GM18909 (cell line): ENCODE measurements at regions not wholly inside any gene's neighbourhood (a gene's known extent, or its start where the extent isn't known, plus 50 kb on each side); places are given as distances from the start of the nearest gene placed in this dataset.
A peak's percentile ranks its signal among the peaks of the same experiment; 100 is the strongest.
"Not testable (repeated sequence)": the region's sequence is repeated elsewhere in the genome, so short reads cannot be mapped to it uniquely, and the experiment has no call there.

Experiments
- ATAC-seq: cut with Tn5 transposase; IDR thresholded peaks from one replicate; pipeline ENCODE4 v1.9.1; 2021; ENCODE audit warnings: mild to moderate bottlenecking; ENCODE audit not compliant: unreplicated experiment, poor library complexity

- not testable (repeated sequence) for ATAC-seq
Observed at GRCh38 chr2:87498854-87499238, 249.0 kb upstream of the PLGLB2 start.

DNA sequence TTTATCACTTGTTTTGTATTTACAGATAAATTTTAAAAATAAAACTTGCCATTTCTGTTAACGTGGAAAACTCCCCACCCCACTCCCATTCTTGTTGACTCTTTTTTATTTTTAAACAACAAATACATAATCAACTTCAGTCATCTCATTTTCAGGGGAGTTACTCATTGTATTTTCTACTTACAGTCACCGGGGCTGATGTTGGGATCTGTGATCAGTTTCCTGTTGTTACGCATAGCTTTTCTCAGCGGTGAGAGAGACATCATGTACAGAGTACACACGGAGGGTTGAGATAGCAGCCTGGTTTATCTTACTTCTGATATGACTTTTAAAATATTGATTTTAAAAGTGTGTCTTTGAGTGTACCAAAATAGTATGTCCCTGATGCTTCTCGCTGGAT lies 248.0 kb upstream of the PLGLB2 start:
- ATAC-seq = not testable (repeated sequence)

DNA sequence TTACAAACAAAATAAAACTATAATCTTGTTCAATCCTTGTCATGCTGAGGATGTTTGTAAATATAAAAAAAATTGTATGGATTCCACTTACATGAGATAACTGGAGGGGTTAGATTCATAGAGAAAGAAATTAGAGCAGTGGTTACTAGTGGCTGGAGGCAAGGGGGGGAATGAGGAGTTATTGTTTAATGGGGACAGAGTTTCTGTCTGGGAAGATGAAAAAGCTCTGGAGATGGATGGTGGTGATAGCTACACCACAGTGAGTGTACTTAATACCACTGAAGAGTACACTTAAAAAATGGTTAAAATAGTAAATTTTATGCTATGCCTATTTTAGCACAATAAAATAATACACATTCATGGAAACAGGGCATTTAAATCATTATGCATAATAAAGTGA lies 247.5 kb upstream of the PLGLB2 start:
- not testable (repeated sequence) for ATAC-seq

DNA sequence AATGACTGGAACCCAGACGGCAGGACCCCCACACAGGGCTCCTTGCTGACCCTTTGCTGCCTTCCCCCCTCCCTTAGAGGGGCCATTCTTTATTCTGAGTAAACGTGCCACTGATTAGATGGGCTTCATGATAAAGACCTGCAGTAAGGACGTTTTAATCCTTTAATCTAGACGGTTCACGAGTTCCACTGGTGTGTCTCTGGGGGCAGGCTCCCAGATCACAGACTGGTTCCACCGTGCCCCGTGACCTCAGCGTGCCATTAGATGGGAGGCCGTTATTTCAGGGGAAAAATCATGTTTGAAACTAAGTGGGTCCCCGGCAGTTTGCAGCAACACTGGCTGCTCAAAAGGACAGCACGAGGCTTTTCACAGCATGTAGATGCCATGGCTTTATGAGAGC lies 246.9 kb upstream of the PLGLB2 start:
- ATAC-seq = not testable (repeated sequence)

DNA sequence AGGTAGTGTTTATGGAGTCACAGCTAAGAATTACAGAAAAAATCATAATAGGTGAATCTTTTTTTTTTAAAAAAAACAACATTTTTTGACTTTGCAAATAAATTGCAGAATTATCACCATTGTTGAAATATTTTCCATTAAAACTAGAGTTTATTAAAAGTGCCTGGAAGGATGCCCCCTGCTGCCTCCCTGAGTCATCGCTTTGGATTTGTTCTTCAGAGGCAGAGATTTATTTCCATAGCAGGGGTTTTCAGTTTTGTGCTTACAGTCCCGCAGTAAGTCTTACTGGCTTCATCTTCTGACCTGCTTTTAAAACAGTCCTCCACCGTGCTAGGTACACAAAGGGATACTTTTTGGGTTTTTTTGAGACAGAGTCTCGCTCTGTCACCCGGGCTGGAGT lies 244.9 kb upstream of the PLGLB2 start:
- not testable (repeated sequence) for ATAC-seq

DNA sequence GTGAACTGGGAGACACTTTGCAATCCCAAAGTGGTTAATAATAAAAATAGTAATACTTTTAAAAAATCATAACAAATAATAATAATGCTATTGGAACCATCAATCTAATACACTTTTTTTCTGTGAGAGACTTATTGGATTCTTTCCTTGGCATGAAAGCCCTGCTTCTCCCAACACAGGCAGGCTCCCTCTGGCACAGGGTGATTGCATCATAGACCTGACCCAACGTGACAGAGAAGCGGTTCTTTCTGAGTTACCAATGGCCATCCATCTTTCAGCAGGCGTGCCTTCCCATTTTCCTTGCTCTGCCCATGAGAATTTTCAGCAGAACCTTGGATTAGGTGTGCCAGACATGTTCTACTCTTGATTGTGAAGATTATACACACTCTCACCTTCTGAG lies 242.6 kb upstream of the PLGLB2 start:
- not testable (repeated sequence) for ATAC-seq

- not testable (repeated sequence) for ATAC-seq
Observed at GRCh38 chr2:87505909-87506308, 242.0 kb upstream of the PLGLB2 start.

GRCh38 chr2:87507378-87508348 lies 240.2 kb upstream of the PLGLB2 start:
- not testable (repeated sequence) for ATAC-seq

DNA sequence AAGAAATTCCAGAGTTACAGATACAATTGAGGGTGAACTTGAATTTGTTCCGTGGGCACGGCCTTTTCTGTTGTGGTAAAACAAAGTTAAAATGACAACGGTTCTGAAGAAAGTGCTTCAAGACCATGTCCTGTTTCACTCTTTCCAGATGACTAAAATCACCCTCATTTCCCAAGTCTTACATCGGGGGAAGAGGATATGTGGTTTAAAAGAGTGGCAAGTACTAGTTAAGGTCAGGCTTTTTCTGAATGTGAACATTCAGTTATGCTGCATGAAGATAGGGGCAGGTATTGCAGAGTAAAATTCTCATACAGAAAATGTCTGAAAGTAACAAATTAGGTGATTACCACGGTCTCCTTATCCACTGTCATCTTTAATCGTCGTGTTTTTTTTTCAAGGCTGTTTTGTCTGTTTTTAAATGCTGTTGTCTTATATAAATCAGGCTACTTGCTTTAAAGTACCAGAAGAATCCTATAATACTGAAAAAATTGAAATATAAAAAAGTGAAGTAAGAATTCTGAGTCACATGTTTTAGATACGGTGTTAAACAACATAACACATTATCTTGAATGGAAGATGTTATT lies 236.6 kb upstream of the PLGLB2 start:
- ATAC-seq = not testable (repeated sequence)

DNA sequence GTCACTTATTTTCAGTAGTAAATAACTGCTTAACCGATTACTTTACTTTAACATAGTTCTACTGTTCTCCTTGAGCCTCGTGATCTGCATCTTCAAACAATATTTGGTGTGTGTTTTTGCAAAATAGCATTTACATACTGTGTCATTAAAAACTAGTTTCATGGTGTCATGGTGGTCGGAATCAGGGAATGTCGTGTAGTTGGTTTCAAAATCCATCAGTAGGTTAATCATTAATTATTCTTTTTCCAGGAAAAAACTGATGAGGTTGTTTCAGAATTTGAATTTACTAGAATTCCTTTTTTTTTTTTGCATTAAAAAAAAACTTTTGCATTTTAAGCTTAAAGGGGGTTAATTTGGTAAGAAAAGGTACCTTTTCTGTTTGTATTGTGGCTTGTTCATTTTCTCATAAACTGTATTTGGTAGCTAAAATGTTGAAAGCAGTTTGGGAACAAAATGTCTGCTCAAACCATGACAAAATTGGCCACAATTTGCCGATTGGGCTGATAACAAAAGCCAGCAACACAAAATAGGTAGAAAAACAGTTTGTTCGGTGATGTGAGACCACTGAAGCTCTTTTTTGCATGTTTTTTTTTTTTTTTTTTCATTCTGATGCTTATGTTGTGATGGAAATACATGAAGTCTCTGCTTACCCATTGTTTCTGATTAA lies 234.9 kb upstream of the PLGLB2 start:
- not testable (repeated sequence) for ATAC-seq

- ATAC-seq = peak; percentile 76
Observed at GRCh38 chr2:87514034-87514433, 233.9 kb upstream of the PLGLB2 start.

DNA sequence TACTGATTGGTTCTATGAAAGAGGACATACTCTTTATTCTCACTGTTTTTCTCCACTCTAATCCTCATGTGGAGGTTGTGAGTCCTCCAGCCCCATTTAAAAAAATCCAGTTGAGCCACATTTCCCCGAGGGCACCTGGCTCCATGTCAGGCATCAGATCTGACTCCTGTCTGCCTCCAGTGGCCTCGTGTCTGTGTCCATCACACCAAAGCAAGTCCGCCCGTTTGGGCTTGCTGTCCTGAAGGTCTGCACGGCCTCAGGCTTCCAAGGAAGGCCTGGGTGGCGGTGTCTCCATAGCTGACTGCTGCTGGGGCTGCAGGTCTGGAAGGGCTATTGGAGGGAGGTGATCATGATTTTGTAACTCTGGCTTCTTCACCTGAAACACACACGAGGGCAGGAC lies 233.4 kb upstream of the PLGLB2 start:
- ATAC-seq = not testable (repeated sequence)

GRCh38 chr2:87515226-87515625 lies 232.7 kb upstream of the PLGLB2 start:
- ATAC-seq = not testable (repeated sequence)

DNA sequence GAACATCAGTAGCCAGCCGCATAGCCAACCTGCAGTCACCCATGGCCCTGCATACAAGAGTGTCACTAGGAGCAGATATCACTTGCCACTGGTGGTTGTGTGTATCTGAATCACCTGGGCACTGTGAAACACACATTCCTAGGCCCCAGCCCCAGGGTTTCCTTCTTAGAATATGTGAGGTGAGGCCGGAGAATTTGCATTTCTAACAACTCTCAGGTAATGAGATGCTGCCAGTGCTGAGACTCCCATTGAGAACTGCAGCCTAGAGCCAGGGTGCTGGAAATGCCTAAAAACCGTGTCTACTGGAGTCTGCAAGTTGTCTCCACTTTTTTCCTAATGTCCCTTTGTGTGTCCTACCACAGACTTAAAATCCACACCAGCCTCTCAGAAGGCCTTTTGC lies 232.0 kb upstream of the PLGLB2 start:
- not testable (repeated sequence) for ATAC-seq

GRCh38 chr2:87516369-87516967 lies 231.4 kb upstream of the PLGLB2 start:
- not testable (repeated sequence) for ATAC-seq

DNA sequence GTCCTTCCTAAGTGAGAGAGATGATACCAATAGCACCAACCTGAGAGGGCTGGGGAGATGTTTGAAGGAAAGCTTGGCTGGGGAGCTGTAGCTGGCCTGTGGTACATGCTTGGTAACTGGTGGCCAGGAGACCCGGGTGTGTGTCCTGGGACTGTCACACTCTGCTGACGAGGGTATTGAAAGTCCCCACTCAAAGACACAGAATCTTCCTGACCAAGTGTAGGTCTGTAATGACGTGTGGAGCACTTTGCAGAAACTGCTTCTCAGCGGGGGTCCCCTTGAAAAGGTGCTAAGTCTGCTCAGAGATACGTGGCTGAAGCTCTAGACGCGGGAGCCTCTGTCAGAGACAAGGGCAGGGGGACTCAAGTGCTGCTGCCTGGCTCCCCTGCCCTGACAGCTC lies 230.4 kb upstream of the PLGLB2 start:
- not testable (repeated sequence) for ATAC-seq

GRCh38 chr2:87518066-87518465 lies 229.8 kb upstream of the PLGLB2 start:
- not testable (repeated sequence) for ATAC-seq

DNA sequence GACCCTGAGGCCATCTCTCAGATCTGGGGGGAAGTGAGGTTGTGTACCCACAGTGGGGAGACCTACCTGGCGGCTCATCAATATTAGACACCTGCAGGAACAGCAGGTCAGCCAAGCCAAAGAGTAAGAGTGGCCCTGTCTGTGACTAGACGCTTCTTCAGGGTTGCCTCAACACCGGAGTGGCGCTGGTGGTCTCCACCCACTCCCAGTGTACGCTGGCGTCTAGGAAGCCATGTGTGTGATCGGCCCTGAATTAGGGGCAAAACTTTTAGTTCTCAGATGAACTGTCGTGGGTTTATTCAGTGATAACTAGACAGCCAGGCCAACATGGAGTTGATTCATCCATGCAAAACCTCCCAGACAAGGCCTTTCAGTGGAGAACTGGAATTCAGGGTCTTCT lies 229.3 kb upstream of the PLGLB2 start:
- ATAC-seq = not testable (repeated sequence)

- peak; percentile 58 for ATAC-seq
Observed at GRCh38 chr2:87519158-87520011, 228.5 kb upstream of the PLGLB2 start.

GRCh38 chr2:87521057-87521456 lies 226.8 kb upstream of the PLGLB2 start:
- peak; percentile 57 for ATAC-seq
